HG03521 (cell line): ENCODE measurements at regions not wholly inside any gene's neighbourhood (a gene's known extent, or its start where the extent isn't known, plus 50 kb on each side); places are given as distances from the start of the nearest gene placed in this dataset.
A peak's percentile ranks its signal among the peaks of the same experiment; 100 is the strongest.
"Not testable (repeated sequence)": the region's sequence is repeated elsewhere in the genome, so short reads cannot be mapped to it uniquely, and the experiment has no call there.

Source experiments
- ATAC-seq: cut with Tn5 transposase; IDR thresholded peaks from one replicate; pipeline ENCODE4 v1.9.1; 2021; ENCODE audit warnings: mild to moderate bottlenecking, moderate library complexity; ENCODE audit not compliant: unreplicated experiment

DNA sequence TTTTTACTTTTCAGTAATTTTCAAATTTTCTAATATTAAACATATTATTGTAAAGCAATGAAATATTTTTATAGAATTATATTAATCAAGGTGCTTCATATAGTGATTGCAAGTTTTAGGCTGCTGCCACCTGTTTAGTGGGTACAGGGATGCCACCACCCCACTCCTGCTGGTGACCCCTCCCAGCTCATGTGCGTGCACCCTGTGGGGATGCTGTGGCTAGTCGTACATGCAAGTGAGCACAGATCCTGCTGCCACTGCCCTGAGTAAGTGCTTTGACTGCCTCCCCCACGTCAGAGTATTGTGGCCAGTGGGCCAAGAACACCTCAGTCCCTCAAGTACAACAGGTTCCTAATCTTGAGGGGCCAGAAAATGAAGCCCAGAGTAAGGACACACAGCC, 320.1 kb upstream of the DDI1 start:
- no peak for ATAC-seq

DNA sequence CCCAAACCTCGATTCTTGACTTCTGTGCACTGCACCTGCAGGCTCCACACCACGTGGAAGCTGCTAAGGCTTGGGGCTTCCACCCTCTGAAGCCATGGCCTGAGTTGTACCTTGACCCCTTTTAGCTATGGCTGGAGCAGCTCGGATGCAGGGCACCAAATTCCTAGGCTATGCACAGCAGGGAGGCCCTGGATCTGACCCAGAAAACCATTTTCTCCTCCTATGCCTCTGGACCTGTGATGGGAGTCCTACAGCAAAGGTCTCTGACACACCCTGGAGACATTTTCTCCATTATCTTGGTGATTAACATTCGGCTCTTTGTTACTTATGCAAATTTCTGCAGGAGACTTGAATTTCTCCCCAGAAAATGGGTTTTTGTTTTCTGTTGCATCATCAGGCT, 309.2 kb upstream of the DDI1 start:
- no peak for ATAC-seq

DNA sequence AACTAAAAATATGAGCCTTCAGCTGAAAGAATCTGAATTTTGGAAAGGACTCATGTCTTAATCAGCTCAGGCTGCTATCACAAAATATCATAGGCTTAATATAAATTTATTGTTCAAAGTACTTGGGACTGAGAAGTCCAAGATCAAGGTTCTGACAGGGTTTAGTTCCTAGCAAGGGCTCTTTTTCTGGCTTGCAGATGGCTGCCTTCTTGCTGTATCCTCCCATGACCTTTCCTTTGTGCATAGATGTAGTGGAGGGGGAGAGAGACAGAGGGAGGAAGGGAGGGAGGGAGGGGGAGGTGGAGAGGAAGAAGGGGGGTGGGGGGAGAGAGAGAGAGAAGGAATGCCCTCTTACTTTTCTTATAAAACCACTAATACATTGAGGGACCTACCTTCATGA, 306.8 kb upstream of the DDI1 start:
- ATAC-seq: no peak

DNA sequence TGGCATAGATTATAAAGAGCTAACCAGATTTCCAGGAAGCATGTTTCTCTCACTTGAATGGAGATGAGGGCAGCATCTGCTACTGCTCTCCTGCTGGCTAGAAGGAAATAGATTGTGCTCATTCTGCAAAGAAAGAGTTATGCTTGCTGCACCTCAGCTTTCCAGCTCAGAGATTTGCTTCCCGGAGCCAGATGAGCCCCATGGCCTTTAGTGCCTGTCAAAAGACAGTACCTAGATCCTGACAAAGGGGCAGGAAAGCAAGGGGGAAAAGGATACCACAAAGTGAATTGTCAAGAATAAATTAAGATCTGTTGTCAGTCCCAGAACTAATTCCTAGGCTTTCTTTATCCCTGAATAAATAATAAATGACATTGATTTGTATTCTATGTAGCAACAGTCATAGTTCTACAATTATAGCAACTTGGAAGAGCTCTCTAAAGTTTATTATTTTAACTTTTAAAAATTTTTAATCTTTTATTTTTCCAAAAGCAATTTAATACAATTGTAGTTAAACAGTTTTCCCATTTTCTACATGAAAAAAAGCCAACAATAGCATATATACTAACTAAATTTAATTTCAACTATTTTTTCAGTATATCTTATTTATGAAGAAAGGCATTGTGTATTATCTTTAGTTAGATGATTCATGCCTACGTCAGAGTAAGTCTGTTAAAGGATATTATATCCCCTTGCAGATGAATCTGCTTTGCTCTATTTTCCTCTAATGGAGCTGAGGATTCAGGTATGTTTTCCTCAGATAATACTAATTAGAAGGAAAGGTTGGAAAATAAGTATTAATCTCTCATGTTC, 306.1 kb upstream of the DDI1 start:
- ATAC-seq: no peak

DNA sequence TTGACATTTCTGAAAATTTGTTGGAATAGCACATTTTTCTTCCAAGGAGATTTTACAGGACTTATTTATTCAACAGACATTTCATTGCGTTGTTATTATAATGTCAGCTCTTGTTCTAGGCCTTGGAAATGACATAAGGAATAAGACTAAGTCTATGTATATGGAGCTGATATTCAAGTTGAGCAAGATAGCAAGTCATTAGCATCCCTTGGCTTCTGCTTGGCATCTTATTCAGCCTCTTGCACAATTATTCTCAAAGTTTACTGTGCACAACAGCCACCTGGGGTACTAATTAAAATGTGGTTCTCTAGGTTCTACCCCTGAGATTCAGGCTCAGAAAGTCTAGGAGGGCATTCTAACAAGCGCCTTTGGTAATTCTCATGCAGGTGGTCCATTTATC, 304.8 kb upstream of the DDI1 start:
- no peak for ATAC-seq

DNA sequence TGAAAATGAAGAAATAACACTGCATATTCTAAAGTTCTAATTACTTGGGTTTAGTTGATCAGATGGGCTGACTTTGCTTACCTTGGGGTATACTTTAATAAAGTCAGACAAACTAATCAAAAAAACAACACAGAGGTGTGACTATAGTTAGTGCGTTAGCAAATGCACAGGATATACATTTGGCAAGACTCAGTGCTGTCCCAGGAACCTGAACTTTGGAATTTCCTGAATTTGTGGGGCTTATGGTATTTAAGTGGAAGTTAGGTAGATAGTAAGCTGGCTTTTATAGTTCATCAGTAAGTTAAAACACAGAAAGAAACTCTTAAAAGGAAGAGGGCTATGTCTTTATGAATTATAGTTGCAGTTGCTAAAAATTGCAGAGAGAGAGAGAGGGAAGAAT, 302.6 kb upstream of the DDI1 start:
- ATAC-seq: no peak

DNA sequence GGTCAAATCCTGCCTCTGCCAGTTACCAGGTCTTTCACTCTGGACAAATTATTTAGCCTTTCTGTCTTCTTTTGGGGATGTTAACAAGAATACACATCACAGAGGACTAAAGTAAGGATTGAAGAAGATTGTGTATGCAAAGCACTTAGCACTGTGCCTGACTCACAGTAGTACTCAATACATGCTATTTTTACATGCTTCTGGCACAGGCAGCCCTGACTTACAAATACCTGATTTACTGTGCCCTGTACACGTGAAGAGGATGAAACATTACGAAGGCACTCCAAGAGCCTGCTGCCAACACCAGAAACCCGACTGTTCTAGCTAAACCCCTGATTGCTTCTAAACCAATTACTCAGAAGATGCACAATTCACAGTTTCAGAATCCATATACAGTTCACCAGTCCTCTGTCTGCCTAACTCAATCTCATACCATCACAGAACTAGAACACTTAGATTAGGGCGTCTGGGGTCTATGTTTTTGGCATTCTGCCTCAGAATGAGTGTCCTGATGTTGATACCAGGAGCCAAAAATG, 300.9 kb upstream of the DDI1 start:
- ATAC-seq: no peak

DNA sequence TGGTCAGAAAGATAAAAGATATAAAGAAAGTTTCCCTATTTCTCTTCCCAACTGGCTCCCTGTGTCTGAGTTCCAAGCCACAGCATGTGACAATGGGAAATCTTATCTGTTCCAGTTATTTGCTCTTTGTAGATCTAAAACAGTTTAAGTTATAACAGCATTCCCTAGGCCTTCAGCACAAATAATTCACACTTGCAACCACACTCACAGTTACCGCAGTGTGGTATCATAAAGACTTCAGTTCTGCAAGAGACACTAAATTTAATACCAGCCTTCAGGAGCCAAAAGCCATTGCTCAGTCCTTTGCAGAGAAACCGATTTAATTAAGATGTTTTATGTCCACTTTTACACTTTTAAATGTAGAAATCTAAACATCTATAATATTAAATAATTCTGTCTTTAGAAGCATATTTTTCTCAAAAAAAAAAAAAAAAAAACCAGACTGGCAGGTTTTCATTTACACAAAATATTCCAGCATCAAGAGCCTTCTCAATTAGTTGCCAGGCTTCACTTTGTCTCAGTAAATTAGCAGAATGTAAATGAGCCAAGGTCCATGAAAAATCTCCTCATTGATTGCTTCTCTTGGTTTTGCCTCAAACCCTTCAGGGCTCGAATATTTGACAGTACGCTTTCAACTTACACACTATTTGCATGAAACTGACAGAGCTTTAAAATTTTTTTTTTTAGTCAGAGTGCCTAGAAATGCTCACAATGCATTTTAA, 300.0 kb upstream of the DDI1 start:
- no peak for ATAC-seq

DNA sequence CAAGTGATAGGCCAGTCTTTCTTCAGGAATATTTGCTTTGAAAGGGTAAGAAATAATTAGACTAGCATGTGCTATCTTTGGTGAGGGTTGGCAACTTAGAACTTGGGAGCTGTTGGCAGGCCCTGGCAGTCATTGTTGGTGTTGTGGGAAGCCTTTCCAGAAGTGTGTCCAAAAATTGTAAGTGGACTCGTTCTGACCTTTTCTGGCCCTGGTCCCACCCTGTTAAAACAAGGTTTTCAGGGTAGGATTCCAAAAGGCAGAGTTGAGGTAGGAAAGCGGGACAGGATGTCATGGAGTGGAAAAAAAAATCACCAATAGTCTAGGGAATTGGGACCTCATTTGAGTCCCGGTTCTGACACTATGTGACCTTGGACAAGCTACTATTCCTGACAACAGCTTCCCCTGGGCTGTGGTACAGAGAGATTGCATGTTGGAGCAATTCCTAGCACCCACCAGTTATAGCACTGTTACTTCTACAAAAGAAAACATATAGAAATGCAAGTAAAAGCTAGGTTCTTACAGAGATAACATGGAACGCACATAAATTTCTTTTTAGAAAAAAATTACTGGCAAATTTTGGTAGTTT, 299.3 kb upstream of the DDI1 start:
- ATAC-seq: no peak

DNA sequence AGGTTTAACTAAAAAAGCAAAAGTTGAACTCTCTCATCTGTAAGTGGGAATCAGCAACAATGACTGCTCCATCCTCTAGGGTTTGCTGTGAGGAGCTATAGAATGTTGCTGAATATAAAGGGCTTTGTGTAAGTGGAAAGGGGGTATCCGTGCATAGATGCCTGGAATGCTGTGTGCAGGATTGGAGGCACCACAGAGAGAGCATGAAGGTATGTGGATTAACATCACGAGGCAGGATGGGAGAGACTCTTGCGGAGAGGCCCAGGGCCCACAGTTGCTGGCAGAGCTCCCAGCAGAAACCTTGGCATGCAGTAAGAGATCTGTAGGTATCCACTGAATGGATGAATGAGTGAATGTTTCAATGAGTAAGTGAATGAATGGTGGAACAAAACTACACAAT, 298.7 kb upstream of the DDI1 start:
- no peak for ATAC-seq

DNA sequence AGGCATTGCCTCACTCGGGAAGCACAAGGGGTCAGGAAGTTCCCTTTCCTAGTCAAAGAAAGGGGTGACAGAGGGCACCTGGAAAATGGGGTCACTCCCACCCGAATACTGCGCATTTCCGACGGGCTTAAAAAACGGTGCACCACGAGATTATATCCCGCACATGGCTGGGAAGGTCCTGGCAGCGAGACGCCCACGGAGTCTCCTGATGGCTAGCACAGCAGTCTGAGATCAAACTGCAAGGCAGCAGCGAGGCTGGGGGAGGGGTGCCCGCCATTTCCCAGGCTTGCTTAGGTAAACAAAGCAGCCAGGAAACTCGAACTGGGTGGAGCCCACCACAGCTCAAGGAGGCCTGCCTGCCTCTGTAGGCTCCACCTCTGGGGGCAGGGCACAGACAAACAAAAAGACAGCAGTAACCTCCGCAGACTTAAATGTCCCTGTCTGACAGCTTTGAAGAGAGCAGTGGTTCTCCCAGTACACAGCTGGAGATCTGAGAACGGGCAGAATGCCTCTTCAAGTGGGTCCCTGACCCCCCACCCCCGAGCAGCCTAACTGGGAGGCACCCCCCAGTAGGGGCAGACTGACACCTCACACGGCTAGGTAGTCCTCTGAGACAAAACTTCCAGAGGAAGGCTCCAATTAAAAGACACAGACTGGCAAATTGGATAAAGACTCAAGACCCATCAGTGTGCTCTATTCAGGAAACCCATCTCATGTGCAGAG, 297.2 kb upstream of the DDI1 start:
- ATAC-seq: not testable (repeated sequence)

DNA sequence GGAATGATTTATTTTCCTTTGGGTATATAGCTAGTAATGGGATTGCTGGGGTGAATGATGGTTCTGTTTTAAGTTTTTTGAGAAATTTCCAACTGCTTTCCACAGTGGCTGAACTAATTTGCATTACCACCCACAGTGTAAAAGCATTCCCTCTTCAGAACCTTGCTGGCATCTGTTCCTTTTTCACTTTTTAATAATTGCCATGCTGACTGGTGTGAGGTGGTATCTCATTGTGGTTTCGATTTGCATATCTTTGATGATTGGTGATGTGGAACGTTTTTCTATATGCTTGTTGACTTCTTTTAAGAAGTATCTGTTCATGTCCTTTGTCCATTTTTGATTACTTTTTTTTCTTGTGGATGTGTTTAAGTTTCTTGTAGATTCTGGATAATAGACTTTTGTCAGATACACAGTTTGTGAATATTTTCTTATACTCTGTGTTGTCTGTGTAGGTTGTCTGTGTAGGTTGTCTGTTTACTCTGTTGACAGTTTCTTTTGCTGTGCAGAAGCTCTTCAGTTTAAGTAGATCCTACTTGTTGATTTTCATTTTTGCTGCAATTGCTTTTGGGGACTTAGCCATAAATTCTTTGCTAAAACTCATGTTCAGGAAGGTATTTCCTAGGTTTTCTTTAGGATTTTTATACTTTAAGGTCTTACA, 291.8 kb upstream of the DDI1 start:
- peak; percentile 56 for ATAC-seq

DNA sequence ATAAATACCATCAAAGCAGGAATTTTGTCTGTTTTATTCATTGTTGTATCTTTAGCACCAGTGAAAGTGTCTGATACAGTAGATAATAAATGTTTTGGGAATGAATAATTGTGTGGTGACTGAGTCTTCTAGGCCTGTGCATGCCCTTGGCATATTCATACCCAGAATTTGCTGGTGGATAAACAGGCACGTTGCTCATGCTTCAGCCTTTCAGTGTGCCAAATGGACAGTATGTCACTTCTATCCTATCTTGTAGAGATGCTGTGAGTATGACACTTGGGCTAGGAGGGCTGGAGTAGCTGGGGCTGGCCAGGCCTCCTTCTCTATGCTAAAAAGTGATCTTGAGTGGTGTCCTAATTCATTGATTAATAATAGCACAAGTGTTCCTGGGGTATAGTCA, 287.3 kb upstream of the DDI1 start:
- no peak for ATAC-seq

DNA sequence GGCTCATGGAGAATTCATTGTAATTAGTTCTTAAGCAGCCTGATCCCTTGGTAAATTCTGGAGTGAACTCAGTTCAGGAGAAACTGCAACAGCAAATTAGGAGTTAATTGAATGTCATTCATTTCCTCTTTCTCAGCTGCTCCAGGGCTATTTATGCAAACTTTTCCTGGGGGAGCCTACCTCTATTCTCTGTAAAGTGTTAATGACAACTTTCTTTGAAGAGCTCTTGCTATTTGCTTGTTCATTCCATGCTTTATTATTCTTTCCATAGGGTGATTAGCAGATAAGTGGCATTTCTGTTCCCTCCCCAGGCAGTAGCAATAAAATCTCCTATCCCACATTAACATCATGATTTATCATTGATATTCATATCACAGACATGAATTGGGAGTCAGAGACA, 267.6 kb upstream of the DDI1 start:
- no peak for ATAC-seq

DNA sequence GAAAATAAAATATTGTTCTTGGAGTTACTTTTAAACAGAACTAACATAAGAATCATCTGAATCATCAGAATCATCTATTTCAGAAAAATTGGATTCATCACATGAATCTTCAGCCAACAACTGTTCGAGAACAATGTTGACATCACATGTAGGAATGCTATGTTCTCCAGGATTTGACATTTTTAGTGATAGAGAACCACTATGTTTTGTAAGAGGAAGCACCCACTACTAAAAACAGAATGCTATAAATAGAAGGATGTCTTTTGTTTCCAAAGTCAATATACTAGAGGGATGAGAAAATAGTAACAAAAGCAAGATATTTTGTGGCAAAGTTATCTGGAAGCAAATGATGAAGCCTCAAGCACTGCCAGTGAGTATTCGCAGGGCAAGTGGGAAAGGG, 263.4 kb upstream of the DDI1 start:
- ATAC-seq: no peak

DNA sequence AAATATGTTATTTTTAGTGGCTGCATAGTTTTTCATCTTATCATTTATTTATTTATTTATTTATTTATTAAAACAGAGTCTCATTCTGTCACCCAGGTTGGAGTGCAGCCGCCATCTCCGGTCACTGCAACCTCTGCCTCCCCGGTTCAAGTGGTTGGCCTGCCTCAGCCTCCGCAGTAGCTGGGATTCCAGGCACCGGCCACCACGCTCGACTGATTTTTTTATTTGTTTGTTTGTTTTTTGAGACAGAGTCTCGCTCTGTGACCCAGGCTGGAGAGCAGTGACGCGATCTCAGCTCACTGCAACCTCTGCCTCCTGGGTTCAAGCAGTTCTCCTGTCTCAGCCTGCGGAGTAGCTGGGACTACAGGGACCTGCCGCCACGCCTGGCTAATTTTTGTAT, 262.9 kb upstream of the DDI1 start:
- no peak for ATAC-seq

DNA sequence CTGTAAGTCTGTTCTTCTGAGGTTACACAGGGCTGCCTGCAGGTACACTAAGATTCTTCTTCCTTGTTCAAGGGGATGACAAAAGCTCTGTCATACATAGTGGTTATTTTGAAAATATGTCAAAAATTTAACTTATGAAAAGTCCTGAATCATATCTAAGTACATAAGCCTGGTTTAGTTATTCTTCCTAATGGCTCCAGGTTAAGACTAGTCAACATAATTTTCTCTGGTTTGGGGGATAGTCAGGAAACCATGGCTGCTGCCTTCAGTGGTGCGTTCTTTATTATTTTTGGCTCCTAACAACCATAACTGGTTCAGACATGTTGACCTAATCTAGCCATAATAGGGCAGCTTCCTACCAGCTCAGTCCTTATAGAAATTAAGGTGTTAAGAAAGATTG, 257.4 kb upstream of the DDI1 start:
- ATAC-seq: no peak

DNA sequence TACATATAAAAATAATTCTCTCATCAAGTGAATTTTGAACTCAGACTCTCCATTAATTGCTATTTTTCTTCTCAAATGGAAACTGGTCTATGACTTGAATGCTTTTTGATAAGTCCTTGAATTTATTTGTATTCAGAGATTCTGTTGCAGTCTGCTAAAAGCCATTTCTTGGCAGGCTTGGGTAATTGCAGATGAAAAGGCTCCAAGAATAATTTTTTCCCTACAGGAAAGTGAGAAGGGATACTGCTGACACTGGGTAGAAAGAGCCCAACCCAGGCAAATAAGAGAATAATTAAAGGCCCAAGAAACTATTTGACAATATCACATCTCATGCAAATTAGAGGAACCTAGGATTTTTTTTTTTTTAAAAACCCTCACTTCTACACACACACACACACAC, 246.5 kb upstream of the DDI1 start:
- ATAC-seq: no peak

DNA sequence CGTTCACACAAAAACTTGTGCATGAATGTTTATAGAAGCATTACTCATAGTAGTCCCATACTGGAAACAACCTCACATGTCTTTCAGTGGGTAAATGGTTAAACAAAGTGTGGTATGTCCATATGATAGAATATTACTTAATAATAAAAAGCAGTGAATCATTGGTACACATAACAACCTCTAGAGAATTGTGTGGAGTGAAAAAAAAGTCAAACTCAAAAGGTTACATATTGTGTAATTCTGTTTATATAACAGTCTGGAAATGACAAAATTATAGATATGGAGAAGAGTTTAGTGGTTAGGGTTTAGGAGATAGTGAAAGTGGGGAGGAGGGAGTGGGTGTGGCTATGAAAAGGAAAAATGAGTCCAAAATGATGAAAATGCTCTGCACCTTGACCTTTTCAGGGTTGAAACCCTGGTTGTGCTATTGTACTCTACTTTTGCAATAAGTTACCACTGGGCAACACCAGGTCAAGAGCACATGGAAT, 243.4 kb upstream of the DDI1 start:
- ATAC-seq: no peak

DNA sequence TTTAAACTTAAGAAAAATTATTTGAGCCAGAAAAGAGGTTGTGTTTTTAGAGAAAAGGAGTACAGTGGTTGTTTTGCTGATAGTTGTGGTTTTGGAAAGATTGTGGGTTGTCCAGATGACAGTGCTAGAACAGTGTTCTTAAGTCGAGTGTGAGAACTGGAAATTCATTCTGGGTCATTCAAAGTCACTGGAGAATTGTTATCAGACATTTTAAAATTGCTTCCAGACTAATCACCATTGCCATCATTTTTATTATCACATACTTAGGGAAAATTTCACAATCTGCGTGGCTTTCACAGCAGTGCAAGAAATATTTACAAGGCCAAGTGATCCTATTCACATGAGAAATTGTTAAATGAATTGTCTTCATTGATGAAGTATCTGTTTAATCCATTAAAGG, 242.2 kb upstream of the DDI1 start:
- no peak for ATAC-seq

DNA sequence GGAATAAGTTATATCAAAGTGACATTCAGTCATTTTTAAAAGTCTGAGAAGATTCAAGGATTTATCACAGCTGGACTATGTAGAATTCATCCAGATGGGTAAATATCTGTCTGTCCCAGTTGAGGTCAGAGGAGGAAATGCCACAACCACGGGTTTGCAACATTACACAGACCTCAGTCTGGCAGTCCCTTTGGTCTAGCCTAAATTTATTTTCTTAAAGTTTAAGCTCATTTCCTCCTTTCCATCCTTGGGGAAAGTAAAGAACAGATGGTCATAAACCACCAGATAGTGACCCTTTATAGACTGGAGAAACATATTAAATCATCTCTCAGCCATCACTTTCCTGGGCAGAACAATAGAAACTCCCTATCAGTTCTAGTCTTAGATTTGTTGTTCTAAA, 238.4 kb upstream of the DDI1 start:
- ATAC-seq: no peak
